K562 (cell line): ENCODE measurements at regions not wholly inside any gene's neighbourhood (a gene's known extent, or its start where the extent isn't known, plus 50 kb on each side); places are given as distances from the start of the nearest gene placed in this dataset.

Experiments
- ATAC-seq: fragments of 200-7000 bp; cut with Tn5 transposase; 3 replicates; pipeline ENCODE4 v1.9.1; 2020; ENCODE audit warnings: moderate library complexity
- BruUV-seq: library from RNA; stranded (reverse); fragments of 400-500 nt; replicated peaks from 2 replicates; lab custom pipeline; 2021; lab: Mats Ljungman, UMichigan
- CTCF ChIA-PET: fragments of 300-600 bp; formaldehyde crosslinking; extraction: SDS; loops from one replicate; lab custom pipeline; 2021; ENCODE audit warnings: low intra/inter-chr PET ratio; lab: Yijun Ruan, JAX
- POLR2A ChIA-PET: fragments of 300-600, 350-650 bp; sonication (Branson Sonifier 250); formaldehyde crosslinking; extraction: SDS; loops from one replicate; lab custom pipeline; 2021; ENCODE audit warnings: antibody characterized with exemption, inconsistent platforms; lab: Yijun Ruan, JAX
- DNase-seq, 4 experiments: peaks; one replicate each; pipeline versions ENCODE4 v3.0.0 to v3.0.0-alpha.2; 2011 to 2018; ENCODE audit warnings: low spot score in 3 of 4, mixed read lengths in 3 of 4; ENCODE audit errors: extremely low read depth in 1 of 4
- FAIRE-seq: peaks from 2 replicates; lab custom pipeline; 2011; peaks lifted over from hg19 to GRCh38; lab: Jason Lieb, UNC
- H2AFZ ChIP-seq: 2 replicates; pipeline ENCODE4 v1.6.0; 2011; ENCODE audit warnings: low read depth, low read length, control low read depth, inconsistent platforms
- H3K27ac ChIP-seq: fragments of 200-600 bp; 3 replicates; pipeline ENCODE4 v1.8.0; 2011; ENCODE audit warnings: low read depth, mild to moderate bottlenecking, control low read depth, inconsistent platforms, low read length, moderate library complexity, mixed read lengths; ENCODE audit errors: extremely low read depth
- H3K27me3 ChIP-seq, 2 experiments: fragments of 300-600 bp in 1 of 2; 2 replicates in 1 of 2; 3 replicates in 1 of 2; pipeline versions ENCODE4 v1.6.0 to v1.8.0; 2011; ENCODE audit warnings: inconsistent platforms in 2 of 2, low read length in 2 of 2, mild to moderate bottlenecking in 1 of 2, mixed read lengths in 1 of 2, moderate library complexity in 1 of 2; ENCODE audit not compliant: control insufficient read depth in 2 of 2, insufficient read depth in 2 of 2
- H3K36me3 ChIP-seq: fragments of 300-600 bp; 3 replicates; pipeline ENCODE4 v1.8.0; 2011; ENCODE audit warnings: mild to moderate bottlenecking, low read length, inconsistent platforms; ENCODE audit not compliant: control insufficient read depth, insufficient read depth
- H3K4me1 ChIP-seq, 2 experiments: fragments of 200-600 bp in 1 of 2; replicated peaks in 1 of 2; 2 replicates in 1 of 2; 3 replicates in 1 of 2; pipeline versions ENCODE4 v1.5.1 to v1.8.0; 2011; ENCODE audit warnings: inconsistent platforms in 2 of 2, low read length in 2 of 2, mild to moderate bottlenecking in 1 of 2, mixed read lengths in 1 of 2, moderate library complexity in 1 of 2; ENCODE audit not compliant: control insufficient read depth in 2 of 2, insufficient read depth in 2 of 2
- H3K4me2 ChIP-seq: 2 replicates; pipeline ENCODE4 v1.6.1; 2011; ENCODE audit warnings: low read length, control low read depth, inconsistent platforms, mixed read lengths; ENCODE audit not compliant: insufficient read depth
- H3K4me3 ChIP-seq: fragments of 200-600 bp; sonication (generic), shearing (Covaris generic); 2 replicates; pipeline ENCODE4 v1.5.1; 2016; ENCODE audit warnings: control low read depth, inconsistent platforms
- H3K79me2 ChIP-seq: fragments of 200-600 bp; 3 replicates; pipeline ENCODE4 v1.8.0; 2011; ENCODE audit warnings: low read length, inconsistent platforms; ENCODE audit not compliant: control insufficient read depth, insufficient read depth
- H3K9ac ChIP-seq, 2 experiments: 2 replicates each; pipeline versions ENCODE4 v1.6.0 to v1.6.1; 2011; ENCODE audit warnings: low read depth in 2 of 2, low read length in 2 of 2, control low read depth in 1 of 2, inconsistent platforms in 1 of 2, mild to moderate bottlenecking in 1 of 2, mixed read lengths in 1 of 2; ENCODE audit not compliant: insufficient read depth in 1 of 2
- H3K9me1 ChIP-seq: one replicate; pipeline ENCODE4 v1.6.0; 2011; ENCODE audit warnings: inconsistent platforms, mild to moderate bottlenecking, low read length, moderate library complexity; ENCODE audit not compliant: control insufficient read depth, insufficient read depth
- H3K9me3 ChIP-seq: replicated peaks from 2 replicates; pipeline ENCODE4 v1.5.1; 2011; ENCODE audit warnings: low read depth, low read length, inconsistent platforms; ENCODE audit not compliant: control insufficient read depth, insufficient read depth
- H4K20me1 ChIP-seq: replicated peaks from 2 replicates; pipeline ENCODE4 v1.6.1; 2011; ENCODE audit warnings: low read length, inconsistent platforms, mixed read lengths; ENCODE audit not compliant: control insufficient read depth, insufficient read depth
- CEBPG ChIP-seq, 3 experiments: fragments of 200-800 bp in 1 of 3; sonication (Bioruptor generic) in 1 of 3; sonication (generic) in 1 of 3; formaldehyde crosslinking in 1 of 3; IDR thresholded peaks in 2 of 3; conservative IDR thresholded peaks in 1 of 3; 2 replicates each; pipeline versions ENCODE4 v1.6.1 to v1.8.0; 2016 to 2022; ENCODE audit warnings: missing compliant biosample characterization in 2 of 3, missing genetic modification characterization in 2 of 3, mild to moderate bottlenecking in 1 of 3, missing genetic modification reagents in 1 of 3
- CLOCK ChIP-seq: fragments of 250-450 bp; sonication (Bioruptor Pico); IDR thresholded peaks from 2 replicates; pipeline ENCODE4 v1.4.0; 2020; ENCODE audit warnings: mild to moderate bottlenecking, moderate library complexity, borderline replicate concordance
- ELF2 ChIP-seq: fragments of 250-450 bp; sonication (Bioruptor Pico); IDR thresholded peaks from 2 replicates; pipeline ENCODE4 v1.5.0; 2021; ENCODE audit warnings: mild to moderate bottlenecking
- GATA2 ChIP-seq: sonication (generic); formaldehyde crosslinking; IDR thresholded peaks from 2 replicates; pipeline ENCODE4 v1.4.0; 2020; ENCODE audit warnings: mild to moderate bottlenecking, missing genetic modification reagents
- MAZ ChIP-seq, 2 experiments: fragments of 450-650 bp in 1 of 2; sonication (generic) in 1 of 2; formaldehyde crosslinking; IDR thresholded peaks in 1 of 2; conservative IDR thresholded peaks in 1 of 2; 2 replicates each; pipeline versions ENCODE4 v1.4.0 to v1.5.0; 2020; ENCODE audit warnings: mild to moderate bottlenecking in 1 of 2, missing genetic modification reagents in 1 of 2
- STAG1 ChIP-seq: sonication (generic); formaldehyde crosslinking; IDR thresholded peaks from 2 replicates; pipeline ENCODE4 v1.5.0; 2020; ENCODE audit warnings: missing genetic modification reagents, borderline replicate concordance
- ZKSCAN8 ChIP-seq: fragments of 200-800 bp; sonication (Bioruptor generic); IDR thresholded peaks from 2 replicates; pipeline ENCODE4 v1.6.1; 2016; ENCODE audit warnings: missing genetic modification characterization, missing compliant biosample characterization
- ZNF311 ChIP-seq: fragments of 250-450 bp; sonication (Bioruptor Pico); IDR thresholded peaks from 2 replicates; pipeline ENCODE4 v1.4.0; 2020; ENCODE audit warnings: mild to moderate bottlenecking, moderate library complexity
- WGBS: fragments of 100-300 bp; shearing (Covaris generic); methylation state at CpG from one replicate; pipeline ENCODE4 v1.1.6; 2016; ENCODE audit warnings: low coverage, mixed read lengths; ENCODE audit not compliant: insufficient coverage; ENCODE audit errors: missing lambda C conversion rate; 5-methylcytosine and 5-hydroxymethylcytosine counted together
- in situ Hi-C: fragments of 300-500 bp; cut with MboI; formaldehyde crosslinking; loops from 4 replicates; pipeline ENCODE4 v1.15.0; 2018; ENCODE audit warnings: inconsistent platforms, mixed read lengths
- intact Hi-C: fragments of 100-400 bp; cut with micrococcal nuclease; formaldehyde crosslinking; loops from 2 replicates; pipeline ENCODE4 v1.14.2; 2022

GRCh38 chr13:73777134-73777533 is 357.1 kb downstream of the KLF12 start (continued):
- TF ChIP-seq CEBPG (CRISPR knock-in tag; IDR thresholded peaks at IDR 0.05): no peak
- peak in 1 of 2 experiments; percentile 64; a peak in 2 of 4 replicates for TF ChIP-seq CEBPG (tag; conservative IDR thresholded peaks at IDR 0.05 in 1 of 2, IDR thresholded peaks at IDR 0.05 in 1 of 2)

GRCh38 chr13:73776151-73776785 is 357.9 kb downstream of the KLF12 start:
- no peak overlapping the region for H2AFZ ChIP-seq
- no peaks in the 10 kb centered on the region for H4K20me1 ChIP-seq
- FAIRE-seq (no peak), DNase-seq (no peak), ATAC-seq (no peak)
- H3K79me2 ChIP-seq: no peaks in the 10 kb centered on the region
- H3K27ac ChIP-seq: no peak overlapping the region
- no peak for TF ChIP-seq ZKSCAN8 (CRISPR knock-in tag)
- TF ChIP-seq CLOCK (CRISPR knock-in tag): no peak
- no peak for TF ChIP-seq STAG1 (CRISPR knock-in tag)
- no peak for TF ChIP-seq ZNF311
- TF ChIP-seq GATA2 (CRISPR knock-in tag): no peak
- no peak for TF ChIP-seq MAZ (CRISPR knock-in tag; conservative IDR thresholded peaks at IDR 0.05 in 1 of 2, IDR thresholded peaks at IDR 0.05 in 1 of 2)
- no peak for TF ChIP-seq ELF2 (CRISPR knock-in tag)
- no peak overlapping the region for H3K4me3 ChIP-seq
- in situ Hi-C loops: no loop called here
- POLR2A ChIA-PET: no interaction called here
- H3K27me3 ChIP-seq: no peaks in the 10 kb centered on the region
- no peaks in the 10 kb centered on the region for H3K36me3 ChIP-seq
- whole genome bisulfite sequencing: 0% methylated on average over 3 of the region's 3 CpGs
- intact Hi-C loops: no loop called here
- CTCF ChIA-PET: no interaction called here
- no peaks in the 10 kb centered on the region for H3K4me1 ChIP-seq
- no peak overlapping the region for H3K4me2 ChIP-seq
- H3K9ac ChIP-seq: no peak overlapping the region
- BruUV-seq: no TSS peak
- H3K9me3 ChIP-seq: no peaks in the 10 kb centered on the region
- no peaks in the 10 kb centered on the region for H3K9me1 ChIP-seq
